ENCODE measurements at regions not wholly inside any gene's neighbourhood (a gene's known extent, or its start where the extent isn't known, plus 50 kb on each side); places are given as distances from the start of the nearest gene placed in this dataset.

- Histone ChIP-seq H3K36me3 (ENCODE audit: insufficient read depth, low read length) (no peaks in the 10 kb centered on the region), H3K27ac (ENCODE audit: low read length) (no peak overlapping the region), H3K9me2 (ENCODE audit: insufficient read depth, low read length) (no peaks in the 10 kb centered on the region), H3K27me3 (ENCODE audit: insufficient read depth, low read depth, low read length) (no peaks in the 10 kb centered on the region), H3K9me3 (ENCODE audit: low read length) (no peaks in the 10 kb centered on the region), H3F3A (ENCODE audit: insufficient read depth, low read length, poor library complexity, severe bottlenecking) (no peaks in the 10 kb centered on the region), H2AFZ (ENCODE audit: low read depth, low read length) (no peak overlapping the region), H3K4me2 (ENCODE audit: low read length) (no peak overlapping the region), H3K79me2 (replicated peaks; ENCODE audit: insufficient read depth, low read length) (no peaks in the 10 kb centered on the region), H4K20me1 (ENCODE audit: insufficient read depth) (no peaks in the 10 kb centered on the region), H3K9ac (ENCODE audit: low read length) (no peak overlapping the region), H3K4me3 (ENCODE audit: low read length) (no peak overlapping the region)
- TF ChIP-seq RAD21 (conservative IDR thresholded peaks at IDR 0.05) = no peak
- TF ChIP-seq EZH2 (IDR thresholded peaks at IDR 0.05; ENCODE audit: borderline replicate concordance, insufficient read depth, low read length, poor library complexity, severe bottlenecking) = no peak
- no peak for TF ChIP-seq TAF1 (IDR thresholded peaks at IDR 0.05; ENCODE audit: low read depth)
- no peak for TF ChIP-seq SMC3 (conservative IDR thresholded peaks at IDR 0.05; ENCODE audit: poor library complexity)
Measured at GRCh38 chr12:24631676-24632426, 317.1 kb downstream of the BCAT1 start.

GRCh38 chr12:24630856-24631255 lies 318.0 kb downstream of the BCAT1 start:
- Histone ChIP-seq H3K9me3 (ENCODE audit: low read length) (no peaks in the 10 kb centered on the region), H3K4me2 (ENCODE audit: low read length) (no peak overlapping the region), H3K79me2 (replicated peaks; ENCODE audit: insufficient read depth, low read length) (no peaks in the 10 kb centered on the region), H3K9ac (ENCODE audit: low read length) (no peak overlapping the region), H3F3A (ENCODE audit: insufficient read depth, low read length, poor library complexity, severe bottlenecking) (no peaks in the 10 kb centered on the region), H4K20me1 (ENCODE audit: insufficient read depth) (no peaks in the 10 kb centered on the region), H3K9me2 (ENCODE audit: insufficient read depth, low read length) (no peaks in the 10 kb centered on the region), H2AFZ (ENCODE audit: low read depth, low read length) (no peak overlapping the region), H3K36me3 (ENCODE audit: insufficient read depth, low read length) (no peaks in the 10 kb centered on the region), H3K27ac (ENCODE audit: low read length) (no peak overlapping the region), H3K27me3 (ENCODE audit: insufficient read depth, low read depth, low read length) (no peaks in the 10 kb centered on the region), H3K4me3 (ENCODE audit: low read length) (no peak overlapping the region)
- TF ChIP-seq TAF1 (IDR thresholded peaks at IDR 0.05; ENCODE audit: low read depth) (no peak), EZH2 (IDR thresholded peaks at IDR 0.05; ENCODE audit: borderline replicate concordance, insufficient read depth, low read length, poor library complexity, severe bottlenecking) (no peak), RAD21 (conservative IDR thresholded peaks at IDR 0.05) (no peak), EP300 (conservative IDR thresholded peaks at IDR 0.05; ENCODE audit: poor library complexity, severe bottlenecking) (no peak), SMC3 (conservative IDR thresholded peaks at IDR 0.05; ENCODE audit: poor library complexity) (no peak), REST (IDR thresholded peaks at IDR 0.05; ENCODE audit: borderline replicate concordance) (no peak), CTCF (IDR thresholded peaks at IDR 0.05; ENCODE audit: poor library complexity, severe bottlenecking) (no peak), POLR2AphosphoS5 (IDR thresholded peaks at IDR 0.05) (no peak), MXI1 (conservative IDR thresholded peaks at IDR 0.05; ENCODE audit: poor library complexity, severe bottlenecking) (no peak)
